GM12878 (cell line): ENCODE measurements at regions not wholly inside any gene's neighbourhood (a gene's known extent, or its start where the extent isn't known, plus 50 kb on each side); places are given as distances from the start of the nearest gene placed in this dataset.
"Not testable (repeated sequence)": the region's sequence is repeated elsewhere in the genome, so short reads cannot be mapped to it uniquely, and the experiment has no call there.

ENCODE experiments used
- ATAC-seq: fragments of 200-7000 bp; cut with Tn5 transposase; 3 replicates; pipeline ENCODE4 v1.9.1; 2020; ENCODE audit warnings: mild to moderate bottlenecking, moderate library complexity
- BruUV-seq: library from RNA; stranded (reverse); fragments of 400-500 nt; replicated peaks from 2 replicates; lab custom pipeline; 2021; lab: Mats Ljungman, UMichigan
- CTCF ChIA-PET: fragments of 300-600 bp; sonication (Branson Sonifier 250); formaldehyde crosslinking; extraction: SDS; loops from one replicate; lab custom pipeline; 2021; ENCODE audit warnings: inconsistent platforms; lab: Yijun Ruan, JAX
- POLR2A ChIA-PET: fragments of 350-600 bp; formaldehyde crosslinking; extraction: SDS; loops from one replicate; lab custom pipeline; 2021; ENCODE audit warnings: inconsistent platforms; lab: Charles Lee
- RAD21 ChIA-PET: fragments of 300-600 bp; sonication (Branson Sonifier 250); formaldehyde crosslinking; loops from one replicate; lab custom pipeline; 2023; ENCODE audit warnings: antibody characterized with exemption; ENCODE audit not compliant: unreplicated experiment; lab: Charles Lee
- SMC1A ChIA-PET: fragments of 300-600 bp; sonication (Branson Sonifier 250); formaldehyde crosslinking; loops from one replicate; lab custom pipeline; 2023; ENCODE audit not compliant: unreplicated experiment, uncharacterized antibody; lab: Charles Lee
- DNase-seq: peaks from one replicate; pipeline ENCODE4 v3.0.0-alpha.2; 2011; ENCODE audit warnings: low read depth, low spot score
- FAIRE-seq: peaks from 3 replicates; lab custom pipeline; 2011; peaks lifted over from hg19 to GRCh38; lab: Jason Lieb, UNC
- H2AFZ ChIP-seq: 2 replicates; pipeline ENCODE4 v1.6.0; 2011; ENCODE audit warnings: low read depth, low read length, control low read depth; ENCODE audit not compliant: control insufficient read depth
- H3K27ac ChIP-seq: 2 replicates; pipeline ENCODE4 v1.5.1; 2011; ENCODE audit warnings: control low read depth; ENCODE audit not compliant: control insufficient read depth, insufficient read depth
- H3K27me3 ChIP-seq, 2 experiments: replicated peaks in 1 of 2; 2 replicates each; pipeline versions ENCODE4 v1.6.0 to v1.6.1; 2011; ENCODE audit warnings: low read length in 1 of 2; ENCODE audit not compliant: control insufficient read depth in 2 of 2, insufficient read depth in 2 of 2
- H3K36me3 ChIP-seq, 2 experiments: 2 replicates each; pipeline ENCODE4 v1.5.1; 2011; ENCODE audit warnings: low read length in 1 of 2; ENCODE audit not compliant: control insufficient read depth in 2 of 2, insufficient read depth in 2 of 2
- H3K4me1 ChIP-seq: 2 replicates; pipeline ENCODE4 v1.6.1; 2011; ENCODE audit warnings: mild to moderate bottlenecking, low read length, moderate library complexity, mixed read lengths; ENCODE audit not compliant: control insufficient read depth, insufficient read depth
- H3K4me2 ChIP-seq: 2 replicates; pipeline ENCODE4 v1.6.0; 2011; ENCODE audit warnings: control low read depth; ENCODE audit not compliant: control insufficient read depth, insufficient read depth
- H3K4me3 ChIP-seq: fragments of 200-600 bp; sonication (generic); 2 replicates; pipeline ENCODE4 v1.5.1; 2016
- H3K79me2 ChIP-seq: 2 replicates; pipeline ENCODE4 v1.6.0; 2011; ENCODE audit warnings: low read length; ENCODE audit not compliant: control insufficient read depth, insufficient read depth
- H3K9ac ChIP-seq: 2 replicates; pipeline ENCODE4 v1.8.0; 2011; ENCODE audit warnings: low read length, control low read depth, mixed read lengths; ENCODE audit not compliant: control insufficient read depth, insufficient read depth
- H3K9me3 ChIP-seq: replicated peaks from 3 replicates; pipeline ENCODE4 v1.5.1; 2011; ENCODE audit warnings: mild to moderate bottlenecking, low read length; ENCODE audit not compliant: control insufficient read depth, insufficient read depth
- H4K20me1 ChIP-seq: 2 replicates; pipeline ENCODE4 v1.6.0; 2011; ENCODE audit not compliant: control insufficient read depth, insufficient read depth
- WGBS: methylation state at CpG from one replicate; pipeline ENCODE4 v1.1.6; 2016; ENCODE audit warnings: low lambda C conversion rate; ENCODE audit not compliant: insufficient replicate concordance, insufficient coverage; ENCODE audit errors: missing lambda C conversion rate; 5-methylcytosine and 5-hydroxymethylcytosine counted together
- in situ Hi-C: fragments of 300-500 bp; cut with MboI; formaldehyde crosslinking; loops from 9 replicates; pipeline ENCODE4 v1.14.3; 2018; ENCODE audit warnings: mixed read lengths
- intact Hi-C: fragments of 100-400 bp; cut with micrococcal nuclease; formaldehyde crosslinking; loops from one replicate; pipeline ENCODE4 v1.14.2; 2022; ENCODE audit not compliant: unreplicated experiment

- H3K4me1 ChIP-seq, H4K20me1 ChIP-seq, H2AFZ ChIP-seq, CTCF ChIA-PET, H3K79me2 ChIP-seq, FAIRE-seq, H3K4me3 ChIP-seq, BruUV-seq, RAD21 ChIA-PET, H3K36me3 ChIP-seq, SMC1A ChIA-PET, H3K27ac ChIP-seq, H3K27me3 ChIP-seq, H3K4me2 ChIP-seq, intact Hi-C loops, H3K9ac ChIP-seq, in situ Hi-C loops, POLR2A ChIA-PET, DNase-seq, H3K9me3 ChIP-seq: not testable (repeated sequence)
- no CpG with 5 or more reads among the region's 22 CpGs for WGBS
- ATAC-seq = peak; percentile 88
Measured at GRCh38 chr21:8377093-8377841, 2144.1 kb upstream of the TPTE start.

GRCh38 chr21:8380419-8381079, 2140.8 kb upstream of the TPTE start:
- H3K4me3 ChIP-seq, FAIRE-seq, H3K4me1 ChIP-seq, H3K4me2 ChIP-seq, H2AFZ ChIP-seq, SMC1A ChIA-PET, H4K20me1 ChIP-seq, H3K9me3 ChIP-seq, DNase-seq, RAD21 ChIA-PET, POLR2A ChIA-PET, intact Hi-C loops, H3K79me2 ChIP-seq, in situ Hi-C loops, H3K36me3 ChIP-seq, CTCF ChIA-PET, H3K27ac ChIP-seq, BruUV-seq, H3K9ac ChIP-seq, H3K27me3 ChIP-seq: not testable (repeated sequence)
- peak; percentile 59 for ATAC-seq
- no CpG with 5 or more reads among the region's 21 CpGs for WGBS

- H4K20me1 ChIP-seq, H3K9me3 ChIP-seq, H3K79me2 ChIP-seq, POLR2A ChIA-PET, intact Hi-C loops, H3K27me3 ChIP-seq, BruUV-seq, H3K4me3 ChIP-seq, RAD21 ChIA-PET, H3K27ac ChIP-seq, H3K9ac ChIP-seq, H2AFZ ChIP-seq, SMC1A ChIA-PET, FAIRE-seq, H3K36me3 ChIP-seq, CTCF ChIA-PET, in situ Hi-C loops, H3K4me1 ChIP-seq, H3K4me2 ChIP-seq, DNase-seq: not testable (repeated sequence)
- WGBS = no CpG with 5 or more reads among the region's 107 CpGs
- ATAC-seq = peak; percentile 100
Measured at GRCh38 chr21:8388169-8388939, 2133.0 kb upstream of the TPTE start.

GRCh38 chr21:8388940-8389238, 2132.5 kb upstream of the TPTE start:
- BruUV-seq, H3K27me3 ChIP-seq, DNase-seq, in situ Hi-C loops, H3K4me3 ChIP-seq, H3K4me1 ChIP-seq, intact Hi-C loops, H3K9me3 ChIP-seq, H4K20me1 ChIP-seq, H2AFZ ChIP-seq, H3K4me2 ChIP-seq, CTCF ChIA-PET, H3K79me2 ChIP-seq, H3K9ac ChIP-seq, SMC1A ChIA-PET, H3K36me3 ChIP-seq, POLR2A ChIA-PET, RAD21 ChIA-PET, H3K27ac ChIP-seq, FAIRE-seq: not testable (repeated sequence)
- peak; percentile 22 for ATAC-seq
- no CpG with 5 or more reads among the region's 40 CpGs for WGBS
